Mammary epithelial cell (primary cell): ENCODE measurements at regions not wholly inside any gene's neighbourhood (a gene's known extent, or its start where the extent isn't known, plus 50 kb on each side); places are given as distances from the start of the nearest gene placed in this dataset.

Source experiments
- CTCF ChIP-seq, 2 donors: IDR thresholded peaks in 1 of 2; conservative IDR thresholded peaks in 1 of 2; 2 replicates each; pipeline ENCODE4 v1.5.1; 2011 to 2012; ENCODE audit warnings: inconsistent platforms in 2 of 2, low read length in 2 of 2, mild to moderate bottlenecking in 2 of 2, control low read depth in 1 of 2, low read depth in 1 of 2; ENCODE audit not compliant: insufficient read depth in 1 of 2; ENCODE audit errors: extremely low read depth in 1 of 2
- EZH2 ChIP-seq: IDR thresholded peaks from 2 replicates; pipeline ENCODE4 v1.6.1; 2012; ENCODE audit warnings: low read length, inconsistent platforms, borderline replicate concordance

- TF ChIP-seq CTCF (conservative IDR thresholded peaks at IDR 0.05 in 1 of 2, IDR thresholded peaks at IDR 0.05 in 1 of 2; ENCODE audit: extremely low read depth in 1 of 2, insufficient read depth in 1 of 2, low read depth in 1 of 2, low read length in 2 of 2) (no peak), EZH2 (no peak)
These were observed 2210.5 kb downstream of the PCDH7 start for GRCh38 chr4:32930700-32931099.
